C4-2B (cell line): ENCODE measurements at regions not wholly inside any gene's neighbourhood (a gene's known extent, or its start where the extent isn't known, plus 50 kb on each side); places are given as distances from the start of the nearest gene placed in this dataset.
"Not testable (repeated sequence)": the region's sequence is repeated elsewhere in the genome, so short reads cannot be mapped to it uniquely, and the experiment has no call there.

Experiments
- H3K27ac ChIP-seq: fragments of 450-650 bp; 2 replicates; pipeline ENCODE4 v1.5.1; 2017
- CTCF ChIP-seq: fragments of 450-650 bp; conservative IDR thresholded peaks from 2 replicates; pipeline ENCODE4 v1.5.1; 2017; ENCODE audit warnings: mild to moderate bottlenecking
- ZFX ChIP-seq: fragments of 450-650 bp; IDR thresholded peaks from 2 replicates; pipeline ENCODE4 v1.6.1; 2017

GRCh38 chr1:29408831-29409605 is 172.7 kb downstream of the PTPRU start:
- no peak for TF ChIP-seq CTCF
- no peak for TF ChIP-seq ZFX
- H3K27ac ChIP-seq: no peak overlapping the region

DNA sequence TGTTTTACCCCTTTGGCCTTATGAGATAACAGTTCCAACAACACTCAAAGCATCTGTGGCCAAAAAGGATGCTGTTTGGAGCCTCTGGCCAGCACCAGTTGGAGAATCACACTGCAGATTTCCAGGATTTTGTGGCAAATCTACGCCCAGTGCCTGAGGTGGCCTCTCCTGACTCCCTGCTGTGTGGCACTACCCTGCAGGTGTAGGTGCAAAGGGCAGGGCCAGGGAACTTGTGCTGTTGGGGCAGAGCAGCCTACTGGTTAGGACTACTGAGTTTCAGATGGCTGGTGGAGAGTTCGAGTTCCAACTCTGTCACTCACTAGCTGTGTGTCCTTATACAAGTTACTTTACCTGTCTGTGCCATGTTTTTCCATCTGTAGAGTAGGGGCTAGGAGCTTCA is 170.5 kb downstream of the PTPRU start:
- no peak for TF ChIP-seq ZFX
- no peak for TF ChIP-seq CTCF
- H3K27ac ChIP-seq: no peak overlapping the region

- H3K27ac ChIP-seq: not testable (repeated sequence)
Observed at GRCh38 chr1:29400203-29400602, 163.9 kb downstream of the PTPRU start.

- H3K27ac ChIP-seq: no peak overlapping the region
- TF ChIP-seq ZFX: no peak
- no peak for TF ChIP-seq CTCF
Observed at GRCh38 chr1:29399465-29399864, 163.1 kb downstream of the PTPRU start.

- no peak for TF ChIP-seq CTCF
- no peak for TF ChIP-seq ZFX
- no peak overlapping the region for H3K27ac ChIP-seq
Observed at GRCh38 chr1:29398431-29398830, 162.1 kb downstream of the PTPRU start.

GRCh38 chr1:29397981-29398380 is 161.7 kb downstream of the PTPRU start:
- H3K27ac ChIP-seq: no peak overlapping the region
- TF ChIP-seq ZFX (no peak), CTCF (no peak)

DNA sequence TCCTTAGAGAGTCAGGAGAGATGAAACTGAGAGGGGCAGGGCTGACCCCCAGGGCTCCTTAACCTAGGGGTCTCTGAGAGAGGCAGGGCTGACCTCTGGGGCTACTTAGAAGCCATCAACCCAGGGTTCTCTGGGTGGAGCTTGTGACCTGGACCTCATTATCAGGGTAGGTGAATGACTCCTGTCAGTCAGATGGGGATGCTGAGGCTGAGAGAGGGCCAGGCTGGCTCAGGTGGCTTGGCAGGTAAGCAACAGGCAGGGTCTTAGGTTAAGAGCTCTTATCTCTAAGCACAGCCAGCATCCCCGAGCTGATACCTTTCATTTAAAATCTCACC is 160.9 kb downstream of the PTPRU start:
- TF ChIP-seq CTCF (no peak), ZFX (no peak)
- H3K27ac ChIP-seq: no peak overlapping the region

GRCh38 chr1:29396438-29397255 is 160.3 kb downstream of the PTPRU start:
- no peak overlapping the region for H3K27ac ChIP-seq
- TF ChIP-seq ZFX (no peak), CTCF (no peak)
